ENCODE measurements at regions not wholly inside any gene's neighbourhood (a gene's known extent, or its start where the extent isn't known, plus 50 kb on each side); places are given as distances from the start of the nearest gene placed in this dataset.

DNA sequence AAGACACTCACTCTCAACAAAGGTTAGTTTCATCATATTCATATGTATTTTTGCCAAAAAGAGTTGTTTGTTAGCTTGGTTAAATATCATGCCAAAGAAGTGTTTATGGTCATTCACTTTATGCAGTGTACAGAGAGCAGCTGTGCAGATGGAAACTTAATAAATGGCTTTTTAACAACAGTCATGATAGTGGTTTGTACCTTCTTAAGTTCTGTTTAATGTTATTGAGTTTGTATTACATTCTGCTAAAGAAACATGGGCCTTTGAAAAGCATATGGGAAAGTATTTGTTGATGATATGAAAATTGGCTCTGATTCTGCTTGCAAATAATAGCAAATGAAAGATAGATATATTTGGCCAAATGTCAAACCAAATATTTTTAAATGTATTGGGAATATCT, 607.3 kb downstream of the NCAM2 start:
- no peaks in the 10 kb centered on the region for H3K79me2 ChIP-seq (ENCODE audit: control insufficient read depth in 1 of 2, insufficient read depth in 2 of 2, low read length in 2 of 2)
- no peak overlapping the region for H3K4me2 ChIP-seq (ENCODE audit: insufficient read depth in 1 of 2, low read depth in 2 of 2, low read length in 2 of 2)
- H3K9me3 ChIP-seq (ENCODE audit: insufficient read depth in 2 of 2, low read depth in 1 of 2, low read length in 1 of 2) = no peaks in the 10 kb centered on the region
- TF ChIP-seq, protein P1, sequence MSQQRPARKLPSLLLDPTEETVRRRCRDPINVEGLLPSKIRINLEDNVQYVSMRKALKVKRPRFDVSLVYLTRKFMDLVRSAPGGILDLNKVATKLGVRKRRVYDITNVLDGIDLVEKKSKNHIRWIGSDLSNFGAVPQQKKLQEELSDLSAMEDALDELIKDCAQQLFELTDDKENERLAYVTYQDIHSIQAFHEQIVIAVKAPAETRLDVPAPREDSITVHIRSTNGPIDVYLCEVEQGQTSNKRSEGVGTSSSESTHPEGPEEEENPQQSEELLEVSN (IDR thresholded peaks at IDR 0.05) = no peak
- no peak for TF ChIP-seq SIRT6 (IDR thresholded peaks at IDR 0.05; ENCODE audit: low read length)
- TF ChIP-seq SIN3A (conservative IDR thresholded peaks at IDR 0.05 in 1 of 2, IDR thresholded peaks at IDR 0.05 in 1 of 2; ENCODE audit: low read depth in 1 of 2, low read length in 2 of 2) = no peak
- no peak for TF ChIP-seq TAF1 (IDR thresholded peaks at IDR 0.05; ENCODE audit: low read depth, low read length)
- no peak for TF ChIP-seq BRCA1 (IDR thresholded peaks at IDR 0.05; ENCODE audit: low read depth, low read length)
- no peak for TF ChIP-seq CTBP2 (IDR thresholded peaks at IDR 0.05; ENCODE audit: borderline replicate concordance, insufficient read depth, insufficient read length, low read length)
- no peak for DNase-seq (ENCODE audit: low read depth in 1 of 2, low spot score in 2 of 2)
- H3K9ac ChIP-seq (replicated peaks in 1 of 4; ENCODE audit: extremely low read depth in 1 of 4, low read depth in 3 of 4, low read length in 3 of 4) = no peak overlapping the region
- H3K4me1 ChIP-seq (replicated peaks in 1 of 4; ENCODE audit: control insufficient read depth in 3 of 4, insufficient read depth in 4 of 4, low read length in 3 of 4) = no peaks in the 10 kb centered on the region
- no peaks in the 10 kb centered on the region for H3K79me1 ChIP-seq (ENCODE audit: low read depth, low read length)
- H2BK12ac ChIP-seq (ENCODE audit: low read depth, low read length) = no peak overlapping the region
- ChIA-PET CTCF (ENCODE audit: partially characterized antibody) (interaction anchor here (0.6 kb wide), 1 partner anchor 10 kb away, joined by 3 read pairs; no protein-coding TSS in a partner anchor), POLR2A (ENCODE audit: partially characterized antibody) (no interaction called here)
- H3K4me3 ChIP-seq (ENCODE audit: extremely low read depth in 1 of 4, insufficient read depth in 2 of 4, low read depth in 3 of 4, low read length in 4 of 4) = no peak overlapping the region
- no peak overlapping the region for H3K23ac ChIP-seq (ENCODE audit: insufficient read length)
- H3K4ac ChIP-seq (replicated peaks; ENCODE audit: insufficient read length, low read depth, low read length) = no peak overlapping the region
- H2BK120ac ChIP-seq (replicated peaks; ENCODE audit: low read depth, low read length) = no peak overlapping the region
- H4K91ac ChIP-seq (replicated peaks; ENCODE audit: insufficient read length, low read length) = no peak overlapping the region
- no peak overlapping the region for H4K5ac ChIP-seq (ENCODE audit: insufficient read length, low read depth, low read length)
- no peak overlapping the region for H2BK20ac ChIP-seq (ENCODE audit: low read length)
- H3K14ac ChIP-seq (ENCODE audit: insufficient read length) = no peak overlapping the region
- no peaks in the 10 kb centered on the region for H3K23me2 ChIP-seq (ENCODE audit: low read depth, low read length)
- no peak overlapping the region for H3K18ac ChIP-seq (ENCODE audit: extremely low read depth, low read length)
- no peaks in the 10 kb centered on the region for H4K20me1 ChIP-seq (replicated peaks in 1 of 2; ENCODE audit: control insufficient read depth in 1 of 2, insufficient read depth in 2 of 2, low read length in 2 of 2)
- H3K56ac ChIP-seq (replicated peaks; ENCODE audit: insufficient read length, low read depth, low read length) = no peak overlapping the region
- no peaks in the 10 kb centered on the region for H3K27me3 ChIP-seq (replicated peaks in 1 of 4; ENCODE audit: control insufficient read depth in 3 of 4, extremely low read depth in 1 of 4, insufficient read depth in 3 of 4, low read length in 3 of 4)
- no peaks in the 10 kb centered on the region for H3K36me3 ChIP-seq (ENCODE audit: control insufficient read depth in 2 of 4, insufficient read depth in 4 of 4, low read length in 3 of 4)
- no peak overlapping the region for H2AK5ac ChIP-seq (ENCODE audit: low read depth, low read length)
- FAIRE-seq = no peak
- H2AFZ ChIP-seq (ENCODE audit: low read length) = no peak overlapping the region
- H4K8ac ChIP-seq (ENCODE audit: extremely low read depth, insufficient read depth, low read length) = no peak overlapping the region
- no peak overlapping the region for H2BK5ac ChIP-seq (ENCODE audit: low read depth, low read length)
- no peak overlapping the region for H3K27ac ChIP-seq (ENCODE audit: low read depth, low read length)
- no peak overlapping the region for H2BK15ac ChIP-seq (ENCODE audit: low read length)

All from H1 (cell line).